SK-N-SH (cell line): ENCODE measurements at regions not wholly inside any gene's neighbourhood (a gene's known extent, or its start where the extent isn't known, plus 50 kb on each side); places are given as distances from the start of the nearest gene placed in this dataset.

Experiments used
- CHD2 ChIP-seq: fragments of 150-350 bp; IDR thresholded peaks from 2 replicates; pipeline ENCODE4 v1.6.1; 2018; ENCODE audit warnings: low read length; ENCODE audit not compliant: partially characterized antibody
- FOSL2 ChIP-seq: IDR thresholded peaks from 2 replicates; pipeline ENCODE4 v1.4.0; 2012; ENCODE audit warnings: low read depth, mild to moderate bottlenecking, moderate library complexity, borderline replicate concordance
- JUND ChIP-seq: IDR thresholded peaks from 2 replicates; pipeline ENCODE4 v1.4.0; 2012
- YY1 ChIP-seq: IDR thresholded peaks from 2 replicates; pipeline ENCODE4 v1.4.0; 2012; ENCODE audit warnings: low read depth, mild to moderate bottlenecking
- TF ChIP-seq, protein P1 (sequence below): fragments of 200-600 bp; sonication (generic); IDR thresholded peaks from 2 replicates; pipeline ENCODE4 v1.6.1; 2017; ENCODE audit warnings: antibody characterized with exemption, mild to moderate bottlenecking, moderate library complexity
- TF ChIP-seq, protein P2 (sequence below): IDR thresholded peaks from 2 replicates; pipeline ENCODE4 v1.6.1; 2012; ENCODE audit warnings: mild to moderate bottlenecking, low read depth, low read length, moderate library complexity
- TF ChIP-seq, protein P3 (sequence below): fragments of 150-350 bp; IDR thresholded peaks from 2 replicates; pipeline ENCODE4 v1.6.1; 2017; ENCODE audit warnings: antibody characterized with exemption, low read length, low read depth, borderline replicate concordance
- TF ChIP-seq, protein P4 (sequence below): IDR thresholded peaks from 2 replicates; pipeline ENCODE4 v1.4.0; 2012; ENCODE audit warnings: low read depth, borderline replicate concordance

DNA sequence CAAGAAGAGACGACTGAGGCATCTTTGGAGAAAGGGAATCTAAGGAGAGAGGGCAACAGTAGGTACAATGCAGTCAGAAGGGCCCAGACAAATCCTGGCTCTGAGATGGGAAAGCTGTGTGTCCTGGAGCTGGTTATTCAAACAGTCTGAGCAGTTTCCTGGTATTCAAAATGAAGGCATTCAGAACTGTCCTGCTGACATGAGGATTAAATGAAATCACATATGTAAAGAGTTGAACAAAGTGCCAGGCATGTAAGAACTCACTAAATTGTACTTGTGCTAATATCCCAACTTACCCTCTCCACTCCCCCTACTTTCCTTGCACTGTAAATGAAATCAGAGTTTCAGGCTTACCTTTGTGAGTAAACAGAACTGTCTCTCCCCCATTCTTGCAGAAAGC, 60.9 kb upstream of the LDB2 start:
- TF ChIP-seq JUND, result no peak
- TF ChIP-seq, protein P1, sequence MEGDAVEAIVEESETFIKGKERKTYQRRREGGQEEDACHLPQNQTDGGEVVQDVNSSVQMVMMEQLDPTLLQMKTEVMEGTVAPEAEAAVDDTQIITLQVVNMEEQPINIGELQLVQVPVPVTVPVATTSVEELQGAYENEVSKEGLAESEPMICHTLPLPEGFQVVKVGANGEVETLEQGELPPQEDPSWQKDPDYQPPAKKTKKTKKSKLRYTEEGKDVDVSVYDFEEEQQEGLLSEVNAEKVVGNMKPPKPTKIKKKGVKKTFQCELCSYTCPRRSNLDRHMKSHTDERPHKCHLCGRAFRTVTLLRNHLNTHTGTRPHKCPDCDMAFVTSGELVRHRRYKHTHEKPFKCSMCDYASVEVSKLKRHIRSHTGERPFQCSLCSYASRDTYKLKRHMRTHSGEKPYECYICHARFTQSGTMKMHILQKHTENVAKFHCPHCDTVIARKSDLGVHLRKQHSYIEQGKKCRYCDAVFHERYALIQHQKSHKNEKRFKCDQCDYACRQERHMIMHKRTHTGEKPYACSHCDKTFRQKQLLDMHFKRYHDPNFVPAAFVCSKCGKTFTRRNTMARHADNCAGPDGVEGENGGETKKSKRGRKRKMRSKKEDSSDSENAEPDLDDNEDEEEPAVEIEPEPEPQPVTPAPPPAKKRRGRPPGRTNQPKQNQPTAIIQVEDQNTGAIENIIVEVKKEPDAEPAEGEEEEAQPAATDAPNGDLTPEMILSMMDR, result no peak
- TF ChIP-seq YY1, result no peak
- TF ChIP-seq, protein P2, sequence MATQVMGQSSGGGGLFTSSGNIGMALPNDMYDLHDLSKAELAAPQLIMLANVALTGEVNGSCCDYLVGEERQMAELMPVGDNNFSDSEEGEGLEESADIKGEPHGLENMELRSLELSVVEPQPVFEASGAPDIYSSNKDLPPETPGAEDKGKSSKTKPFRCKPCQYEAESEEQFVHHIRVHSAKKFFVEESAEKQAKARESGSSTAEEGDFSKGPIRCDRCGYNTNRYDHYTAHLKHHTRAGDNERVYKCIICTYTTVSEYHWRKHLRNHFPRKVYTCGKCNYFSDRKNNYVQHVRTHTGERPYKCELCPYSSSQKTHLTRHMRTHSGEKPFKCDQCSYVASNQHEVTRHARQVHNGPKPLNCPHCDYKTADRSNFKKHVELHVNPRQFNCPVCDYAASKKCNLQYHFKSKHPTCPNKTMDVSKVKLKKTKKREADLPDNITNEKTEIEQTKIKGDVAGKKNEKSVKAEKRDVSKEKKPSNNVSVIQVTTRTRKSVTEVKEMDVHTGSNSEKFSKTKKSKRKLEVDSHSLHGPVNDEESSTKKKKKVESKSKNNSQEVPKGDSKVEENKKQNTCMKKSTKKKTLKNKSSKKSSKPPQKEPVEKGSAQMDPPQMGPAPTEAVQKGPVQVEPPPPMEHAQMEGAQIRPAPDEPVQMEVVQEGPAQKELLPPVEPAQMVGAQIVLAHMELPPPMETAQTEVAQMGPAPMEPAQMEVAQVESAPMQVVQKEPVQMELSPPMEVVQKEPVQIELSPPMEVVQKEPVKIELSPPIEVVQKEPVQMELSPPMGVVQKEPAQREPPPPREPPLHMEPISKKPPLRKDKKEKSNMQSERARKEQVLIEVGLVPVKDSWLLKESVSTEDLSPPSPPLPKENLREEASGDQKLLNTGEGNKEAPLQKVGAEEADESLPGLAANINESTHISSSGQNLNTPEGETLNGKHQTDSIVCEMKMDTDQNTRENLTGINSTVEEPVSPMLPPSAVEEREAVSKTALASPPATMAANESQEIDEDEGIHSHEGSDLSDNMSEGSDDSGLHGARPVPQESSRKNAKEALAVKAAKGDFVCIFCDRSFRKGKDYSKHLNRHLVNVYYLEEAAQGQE, result no peak
- TF ChIP-seq, protein P3, sequence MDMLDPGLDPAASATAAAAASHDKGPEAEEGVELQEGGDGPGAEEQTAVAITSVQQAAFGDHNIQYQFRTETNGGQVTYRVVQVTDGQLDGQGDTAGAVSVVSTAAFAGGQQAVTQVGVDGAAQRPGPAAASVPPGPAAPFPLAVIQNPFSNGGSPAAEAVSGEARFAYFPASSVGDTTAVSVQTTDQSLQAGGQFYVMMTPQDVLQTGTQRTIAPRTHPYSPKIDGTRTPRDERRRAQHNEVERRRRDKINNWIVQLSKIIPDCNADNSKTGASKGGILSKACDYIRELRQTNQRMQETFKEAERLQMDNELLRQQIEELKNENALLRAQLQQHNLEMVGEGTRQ, result no peak
- no peak for TF ChIP-seq FOSL2
- TF ChIP-seq, protein P4, sequence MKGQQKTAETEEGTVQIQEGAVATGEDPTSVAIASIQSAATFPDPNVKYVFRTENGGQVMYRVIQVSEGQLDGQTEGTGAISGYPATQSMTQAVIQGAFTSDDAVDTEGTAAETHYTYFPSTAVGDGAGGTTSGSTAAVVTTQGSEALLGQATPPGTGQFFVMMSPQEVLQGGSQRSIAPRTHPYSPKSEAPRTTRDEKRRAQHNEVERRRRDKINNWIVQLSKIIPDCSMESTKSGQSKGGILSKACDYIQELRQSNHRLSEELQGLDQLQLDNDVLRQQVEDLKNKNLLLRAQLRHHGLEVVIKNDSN, result no peak
- TF ChIP-seq CHD2, result no peak
